Small intestine (tissue), 7 donors: ENCODE measurements at regions not wholly inside any gene's neighbourhood (a gene's known extent, or its start where the extent isn't known, plus 50 kb on each side); places are given as distances from the start of the nearest gene placed in this dataset.
A peak's percentile ranks its signal among the peaks of the same experiment; 100 is the strongest.

ENCODE experiments used
- DNase-seq, 2 donors: peaks; one replicate each; pipeline versions ENCODE4 v3.0.0 to v3.0.0-alpha.2; 2013
- FAIRE-seq: peaks from 2 replicates; lab custom pipeline; 2012; peaks lifted over from hg19 to GRCh38; lab: Jason Lieb, UNC
- H3K27ac ChIP-seq, 3 donors: one replicate each; pipeline ENCODE4 v1.5.1; 2013; ENCODE audit warnings: low read length in 2 of 3, mild to moderate bottlenecking in 2 of 3, control low read depth in 1 of 3, inconsistent platforms in 1 of 3, low read depth in 1 of 3, moderate library complexity in 1 of 3
- H3K27me3 ChIP-seq, 3 donors: one replicate each; pipeline ENCODE4 v1.6.1; 2013; ENCODE audit warnings: low read length in 3 of 3, inconsistent platforms in 1 of 3; ENCODE audit not compliant: control insufficient read depth in 3 of 3, insufficient read depth in 3 of 3
- H3K36me3 ChIP-seq, 3 donors: one replicate each; pipeline ENCODE4 v1.6.1; 2013; ENCODE audit warnings: low read length in 3 of 3, inconsistent platforms in 1 of 3, low read depth in 1 of 3, mild to moderate bottlenecking in 1 of 3, moderate library complexity in 1 of 3; ENCODE audit not compliant: control insufficient read depth in 3 of 3, insufficient read depth in 2 of 3
- H3K4me1 ChIP-seq, 3 donors: one replicate each; pipeline ENCODE4 v1.6.1; 2013; ENCODE audit warnings: low read length in 2 of 3, inconsistent platforms in 1 of 3, low read depth in 1 of 3, mild to moderate bottlenecking in 1 of 3, moderate library complexity in 1 of 3; ENCODE audit not compliant: control insufficient read depth in 3 of 3, insufficient read depth in 2 of 3
- H3K4me3 ChIP-seq, 3 donors: one replicate each; pipeline ENCODE4 v1.5.1; 2013; ENCODE audit warnings: low read length in 3 of 3, control low read depth in 1 of 3, inconsistent platforms in 1 of 3, low read depth in 1 of 3, mild to moderate bottlenecking in 1 of 3, moderate library complexity in 1 of 3
- H3K9me3 ChIP-seq, 2 donors: one replicate each; pipeline ENCODE4 v1.6.1; 2013; ENCODE audit warnings: low read depth in 1 of 2, low read length in 1 of 2; ENCODE audit not compliant: control insufficient read depth in 2 of 2, insufficient read depth in 1 of 2
- WGBS, 3 donors: extraction: QIAGEN DNeasy Blood & Tissue Kit; methylation state at CpG; one replicate each; pipeline ENCODE4 v1.1.7; 2013; 5-methylcytosine and 5-hydroxymethylcytosine counted together
- donor health status: healthy with polysubstance abuse.
- donor health status: control.
- donor health status: control.
- donor health status: Bipolar disorder and iron deficiency.
- donor health status: healthy.

DNA sequence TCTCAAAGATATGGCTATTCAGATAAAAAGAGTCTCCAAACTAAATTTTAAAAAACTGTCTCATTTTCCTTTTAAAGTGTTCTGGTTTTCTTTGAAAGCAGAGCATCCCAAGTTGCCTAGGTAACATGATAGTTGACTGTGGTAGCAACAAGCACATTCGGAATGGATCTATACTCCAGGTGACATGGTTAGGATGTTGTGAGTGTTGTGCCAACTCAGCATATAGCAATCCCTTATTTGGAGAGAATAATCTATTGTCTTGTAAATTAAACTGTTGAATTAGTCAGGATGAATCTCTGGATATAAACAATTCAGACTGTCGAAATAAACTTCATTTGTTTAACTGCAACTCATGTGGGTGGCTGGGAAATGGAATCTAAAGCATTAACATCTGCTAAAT, 418.6 kb downstream of the TUSC7 start:
- Histone ChIP-seq H3K9me3 (no peaks in the 10 kb centered on the region), H3K27me3 (no peaks in the 10 kb centered on the region), H3K36me3 (no peaks in the 10 kb centered on the region), H3K4me1 (peaks cover 0 to 30% (median 4%) of the 10 kb centered on the region in 3 donors), H3K27ac (peak overlapping the region in 1 of 3 donors; percentile 50), H3K4me3 (no peak overlapping the region)
- DNase-seq = no peak
- WGBS, 3 donors = 63 to 92% (median 71%) methylated on average over 2 of the region's 2 CpGs
- no peak for FAIRE-seq

DNA sequence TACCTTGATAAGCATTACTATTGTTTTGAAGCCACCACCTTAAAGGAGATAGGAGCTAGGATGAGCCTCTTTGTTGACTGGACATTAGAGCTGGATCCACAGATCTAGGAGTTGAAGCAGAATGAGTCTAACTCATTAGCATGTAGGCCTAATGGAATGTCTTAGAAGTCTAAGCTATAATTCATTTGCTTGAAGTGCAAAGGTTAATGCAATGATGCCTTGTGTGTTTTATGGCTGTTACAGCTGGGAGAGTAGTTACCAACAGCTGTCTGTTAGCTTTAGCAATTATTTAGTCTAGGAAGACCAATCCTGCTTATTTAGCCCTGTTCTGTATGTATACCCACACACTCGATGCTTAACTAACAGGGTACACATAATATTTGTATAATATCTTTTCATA, 419.3 kb downstream of the TUSC7 start:
- DNase-seq (peak; percentile 78 to 80), FAIRE-seq (no peak)
- H3K36me3 ChIP-seq = no peaks in the 10 kb centered on the region
- WGBS, 3 donors = 10 to 36% (median 26%) methylated on average over 1 of the region's 1 CpG
- no peaks in the 10 kb centered on the region for H3K27me3 ChIP-seq
- H3K4me1 ChIP-seq = peaks cover 0 to 30% (median 4%) of the 10 kb centered on the region in 3 donors
- no peak overlapping the region for H3K4me3 ChIP-seq
- no peaks in the 10 kb centered on the region for H3K9me3 ChIP-seq
- peak overlapping the region in 1 of 3 donors; percentile 50 for H3K27ac ChIP-seq

- Histone ChIP-seq H3K9me3 (no peaks in the 10 kb centered on the region), H3K36me3 (no peaks in the 10 kb centered on the region), H3K4me1 (peaks cover 0 to 30% (median 4%) of the 10 kb centered on the region in 3 donors), H3K27ac (peak overlapping the region in 1 of 3 donors; percentile 50), H3K4me3 (no peak overlapping the region), H3K27me3 (no peaks in the 10 kb centered on the region)
- 45 to 56% (median 47%) methylated on average over 5 of the region's 5 CpGs for WGBS, 3 donors
- DNase-seq = no peak
- no peak for FAIRE-seq
These were observed 419.9 kb downstream of the TUSC7 start for GRCh38 chr3:117129516-117129915.

- Histone ChIP-seq H3K4me1 (peaks cover 0 to 30% (median 4%) of the 10 kb centered on the region in 3 donors), H3K9me3 (no peaks in the 10 kb centered on the region), H3K36me3 (no peaks in the 10 kb centered on the region), H3K27me3 (no peaks in the 10 kb centered on the region), H3K4me3 (no peak overlapping the region), H3K27ac (no peak overlapping the region)
- 0% methylated on average over 1 of the region's 1 CpG for WGBS, 3 donors
- DNase-seq (no peak), FAIRE-seq (no peak)
These were observed 420.6 kb downstream of the TUSC7 start for GRCh38 chr3:117130222-117130621.

DNA sequence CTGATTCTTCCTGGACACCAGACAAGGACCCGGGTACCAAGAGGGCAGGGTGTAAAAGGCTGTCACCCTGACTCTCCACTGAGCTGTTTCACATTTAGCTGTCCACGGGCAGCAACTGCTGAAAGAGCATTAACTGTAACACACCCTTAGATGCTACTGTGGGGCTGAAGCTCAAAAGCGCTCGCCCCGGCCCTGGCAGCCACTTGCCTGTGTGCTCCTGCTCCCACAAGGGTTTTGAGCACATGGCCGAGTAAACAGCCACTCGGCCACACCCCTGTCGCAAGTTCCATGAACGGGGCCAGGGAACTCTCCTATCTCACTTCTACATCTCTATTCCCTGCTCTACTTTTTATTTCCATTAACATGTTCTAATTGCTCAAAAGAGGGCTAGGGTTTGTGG, 421.7 kb downstream of the TUSC7 start:
- peak; percentile 57 to 63 for DNase-seq
- H3K9me3 ChIP-seq = no peaks in the 10 kb centered on the region
- H3K4me3 ChIP-seq = no peak overlapping the region
- H3K27ac ChIP-seq = peak overlapping the region in 1 of 3 donors; percentile 7
- peaks cover 0 to 30% (median 4%) of the 10 kb centered on the region in 3 donors for H3K4me1 ChIP-seq
- whole genome bisulfite sequencing, 3 donors = 18 to 46% (median 42%) methylated on average over 9 of the region's 9 CpGs
- H3K27me3 ChIP-seq = no peaks in the 10 kb centered on the region
- H3K36me3 ChIP-seq = no peaks in the 10 kb centered on the region
- FAIRE-seq = no peak

DNA sequence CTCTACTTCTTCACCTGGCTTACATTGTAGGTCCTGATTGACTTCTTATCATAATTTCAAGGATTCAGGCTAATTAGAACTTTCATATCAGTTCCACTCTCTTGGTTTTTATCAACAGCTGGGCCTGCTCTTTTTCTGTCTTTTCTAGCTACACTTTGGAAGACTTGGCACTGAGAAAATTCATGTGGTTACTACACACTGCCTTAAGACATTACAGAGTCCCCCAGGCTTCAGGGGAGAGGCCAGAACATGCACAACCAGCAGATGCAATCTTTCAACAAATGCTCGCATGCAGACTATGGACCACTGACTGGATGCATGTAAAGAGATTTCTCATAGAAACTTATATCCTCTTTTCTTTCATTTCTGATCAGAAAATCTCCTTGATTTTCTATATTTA, 423.5 kb downstream of the TUSC7 start:
- WGBS, 3 donors = 84 to 100% (median 91%) methylated on average over 1 of the region's 1 CpG
- Histone ChIP-seq H3K36me3 (no peaks in the 10 kb centered on the region), H3K27ac (no peak overlapping the region), H3K4me1 (peaks cover 0 to 37% (median 4%) of the 10 kb centered on the region in 3 donors), H3K9me3 (no peaks in the 10 kb centered on the region), H3K27me3 (no peaks in the 10 kb centered on the region), H3K4me3 (no peak overlapping the region)
- DNase-seq (no peak), FAIRE-seq (no peak)

GRCh38 chr3:117135207-117135606, 425.6 kb downstream of the TUSC7 start:
- Histone ChIP-seq H3K27me3 (no peaks in the 10 kb centered on the region), H3K4me1 (peaks cover 0 to 18% (median 0%) of the 10 kb centered on the region in 3 donors), H3K9me3 (no peaks in the 10 kb centered on the region), H3K27ac (no peak overlapping the region), H3K4me3 (no peak overlapping the region), H3K36me3 (no peaks in the 10 kb centered on the region)
- peak in 1 of 2 donors; percentile 63 for DNase-seq
- FAIRE-seq = no peak

GRCh38 chr3:117136003-117136402, 426.4 kb downstream of the TUSC7 start:
- DNase-seq = no peak
- no peaks in the 10 kb centered on the region for H3K9me3 ChIP-seq
- H3K27ac ChIP-seq = no peak overlapping the region
- H3K4me1 ChIP-seq = peaks cover 0 to 12% (median 0%) of the 10 kb centered on the region in 3 donors
- 41 to 76% (median 64%) methylated on average over 1 of the region's 1 CpG for WGBS, 3 donors
- FAIRE-seq = no peak
- H3K4me3 ChIP-seq = no peak overlapping the region
- no peaks in the 10 kb centered on the region for H3K27me3 ChIP-seq
- no peaks in the 10 kb centered on the region for H3K36me3 ChIP-seq

GRCh38 chr3:117137065-117137464, 427.5 kb downstream of the TUSC7 start:
- no peak overlapping the region for H3K4me3 ChIP-seq
- no peaks in the 10 kb centered on the region for H3K27me3 ChIP-seq
- no peak for DNase-seq
- H3K36me3 ChIP-seq = no peaks in the 10 kb centered on the region
- H3K4me1 ChIP-seq = peaks cover 0 to 9% (median 0%) of the 10 kb centered on the region in 3 donors
- H3K9me3 ChIP-seq = no peaks in the 10 kb centered on the region
- H3K27ac ChIP-seq = peak overlapping the region in 1 of 3 donors; percentile 23
- FAIRE-seq = no peak
- WGBS, 3 donors = 93 to 95% (median 94%) methylated on average over 1 of the region's 1 CpG
